DMS114 treated with DMSO at 0.1 percent for 48 hours (cell line): ENCODE measurements at regions not wholly inside any gene's neighbourhood (a gene's known extent, or its start where the extent isn't known, plus 50 kb on each side); places are given as distances from the start of the nearest gene placed in this dataset.
"Not testable (repeated sequence)": the region's sequence is repeated elsewhere in the genome, so short reads cannot be mapped to it uniquely, and the experiment has no call there.

ENCODE experiments used
- DNase-seq: peaks from one replicate; lab custom pipeline; 2025; ENCODE audit not compliant: unreplicated experiment; lab: John Stamatoyannopoulos, UW

- no peak for DNase-seq
Measured at GRCh38 chr22:47400701-47401591, 638.5 kb downstream of the TBC1D22A start.

GRCh38 chr22:47400131-47400530 is 637.7 kb downstream of the TBC1D22A start:
- not testable (repeated sequence) for DNase-seq

GRCh38 chr22:47398921-47399790 is 636.7 kb downstream of the TBC1D22A start:
- no peak for DNase-seq

GRCh38 chr22:47398491-47398890 is 636.0 kb downstream of the TBC1D22A start:
- no peak for DNase-seq

GRCh38 chr22:47397673-47398072 is 635.2 kb downstream of the TBC1D22A start:
- DNase-seq: no peak

- DNase-seq: no peak
Measured at GRCh38 chr22:47396515-47396914, 634.1 kb downstream of the TBC1D22A start.

- DNase-seq: no peak
Measured at GRCh38 chr22:47396105-47396504, 633.7 kb downstream of the TBC1D22A start.

GRCh38 chr22:47395481-47395880 is 633.0 kb downstream of the TBC1D22A start:
- DNase-seq: no peak

- DNase-seq: no peak
Measured at GRCh38 chr22:47394504-47395440, 632.3 kb downstream of the TBC1D22A start.

GRCh38 chr22:47393191-47393590 is 630.7 kb downstream of the TBC1D22A start:
- DNase-seq: no peak

- DNase-seq: no peak
Measured at GRCh38 chr22:47392729-47393128, 630.3 kb downstream of the TBC1D22A start.

GRCh38 chr22:47392054-47392347 is 629.6 kb downstream of the TBC1D22A start:
- no peak for DNase-seq

GRCh38 chr22:47391169-47392053 is 629.0 kb downstream of the TBC1D22A start:
- no peak for DNase-seq

- no peak for DNase-seq
Measured at GRCh38 chr22:47390026-47390970, 627.8 kb downstream of the TBC1D22A start.

- no peak for DNase-seq
Measured at GRCh38 chr22:47389201-47389600, 626.8 kb downstream of the TBC1D22A start.

- DNase-seq: no peak
Measured at GRCh38 chr22:47388778-47389177, 626.3 kb downstream of the TBC1D22A start.

- DNase-seq: no peak
Measured at GRCh38 chr22:47388331-47388730, 625.9 kb downstream of the TBC1D22A start.

GRCh38 chr22:47386812-47387510 is 624.5 kb downstream of the TBC1D22A start:
- DNase-seq: no peak
